Epithelial cell of esophagus (primary cell): ENCODE measurements at regions not wholly inside any gene's neighbourhood (a gene's known extent, or its start where the extent isn't known, plus 50 kb on each side); places are given as distances from the start of the nearest gene placed in this dataset.

Experiments
- DNase-seq: peaks from one replicate; pipeline ENCODE4 v3.0.0; 2010; ENCODE audit warnings: low read depth
- H3K4me3 ChIP-seq: 2 replicates; pipeline ENCODE4 v1.5.1; 2011; ENCODE audit warnings: mild to moderate bottlenecking, low read length, control low read depth
- CTCF ChIP-seq: IDR thresholded peaks from 2 replicates; pipeline ENCODE4 v1.5.1; 2011; ENCODE audit warnings: low read depth, mild to moderate bottlenecking, low read length, control low read depth, inconsistent platforms; ENCODE audit not compliant: insufficient read depth; ENCODE audit errors: missing control alignments

GRCh38 chr16:74218871-74219270 is 77.7 kb upstream of the PSMD7 start:
- no peak for TF ChIP-seq CTCF
- no peak for DNase-seq
- no peak overlapping the region for H3K4me3 ChIP-seq

GRCh38 chr16:74216319-74216718 is 80.3 kb upstream of the PSMD7 start:
- TF ChIP-seq CTCF = no peak
- DNase-seq = peak; percentile 7
- H3K4me3 ChIP-seq = no peak overlapping the region

GRCh38 chr16:74215249-74215648 is 81.4 kb upstream of the PSMD7 start:
- H3K4me3 ChIP-seq = no peak overlapping the region
- no peak for DNase-seq

GRCh38 chr16:74213372-74213771 is 83.2 kb upstream of the PSMD7 start:
- TF ChIP-seq CTCF = no peak
- H3K4me3 ChIP-seq = no peak overlapping the region
- no peak for DNase-seq

More at GRCh38 chr16:74215249-74215648, 81.4 kb upstream of the PSMD7 start:
- TF ChIP-seq CTCF = no peak

- no peak overlapping the region for H3K4me3 ChIP-seq
- DNase-seq = no peak
- no peak for TF ChIP-seq CTCF
Observed at GRCh38 chr16:74210245-74210644, 86.4 kb upstream of the PSMD7 start.

- DNase-seq = no peak
- no peak overlapping the region for H3K4me3 ChIP-seq
- TF ChIP-seq CTCF = no peak
Observed at GRCh38 chr16:74202009-74202408, 94.6 kb upstream of the PSMD7 start.

- no peak overlapping the region for H3K4me3 ChIP-seq
- DNase-seq = no peak
- TF ChIP-seq CTCF = no peak
Observed at GRCh38 chr16:74201576-74201975, 95.0 kb upstream of the PSMD7 start.
